IMR-90 (cell line): ENCODE measurements at regions not wholly inside any gene's neighbourhood (a gene's known extent, or its start where the extent isn't known, plus 50 kb on each side); places are given as distances from the start of the nearest gene placed in this dataset.
A peak's percentile ranks its signal among the peaks of the same experiment; 100 is the strongest.

Experiments
- ATAC-seq: fragments of 200-7000 bp; cut with Tn5 transposase; 2 replicates; pipeline ENCODE4 v1.9.1; 2020; ENCODE audit warnings: low read depth, mild to moderate bottlenecking, moderate library complexity
- BruUV-seq: library from RNA; stranded (reverse); fragments of 400-500 nt; replicated peaks from 2 replicates; lab custom pipeline; 2021; lab: Mats Ljungman, UMichigan
- CTCF ChIA-PET: fragments of 300-600 bp; formaldehyde crosslinking; extraction: SDS; loops from one replicate; lab custom pipeline; 2021; ENCODE audit warnings: antibody characterized with exemption; lab: Yijun Ruan, JAX
- POLR2A ChIA-PET: fragments of 300-600 bp; sonication (Branson Sonifier 250); formaldehyde crosslinking; loops from one replicate; lab custom pipeline; 2022; ENCODE audit warnings: antibody characterized with exemption; ENCODE audit not compliant: unreplicated experiment; lab: Charles Lee
- DNase-seq: peaks from one replicate; pipeline ENCODE4 v3.0.0; 2013
- H2AFZ ChIP-seq: replicated peaks from 2 replicates; pipeline ENCODE3; 2013; ENCODE audit warnings: low read length, mild to moderate bottlenecking; ENCODE audit not compliant: poor library complexity
- H2AK5ac ChIP-seq: 2 replicates; pipeline ENCODE4 v1.6.1; 2013; ENCODE audit warnings: low read depth, low read length, inconsistent platforms
- H2AK9ac ChIP-seq: replicated peaks from 2 replicates; pipeline ENCODE3; 2013; ENCODE audit warnings: mild to moderate bottlenecking, low read depth, low read length, moderate library complexity; ENCODE audit not compliant: poor library complexity
- H2BK120ac ChIP-seq: 2 replicates; pipeline ENCODE4 v1.6.1; 2013; ENCODE audit warnings: low read depth, low read length, inconsistent platforms
- H2BK15ac ChIP-seq: 3 replicates; pipeline ENCODE4 v1.6.1; 2013; ENCODE audit warnings: low read depth, low read length, inconsistent platforms
- H2BK20ac ChIP-seq: 2 replicates; pipeline ENCODE4 v1.6.1; 2013; ENCODE audit warnings: low read depth, mild to moderate bottlenecking, inconsistent platforms, low read length, moderate library complexity
- H2BK5ac ChIP-seq: 2 replicates; pipeline ENCODE4 v1.6.1; 2013; ENCODE audit warnings: mild to moderate bottlenecking, low read depth, low read length, inconsistent platforms; ENCODE audit not compliant: poor library complexity, severe bottlenecking
- H3K14ac ChIP-seq: replicated peaks from 2 replicates; pipeline ENCODE4 v1.6.1; 2013; ENCODE audit warnings: low read depth, low read length, inconsistent platforms
- H3K18ac ChIP-seq: 2 replicates; pipeline ENCODE4 v1.6.1; 2013; ENCODE audit warnings: low read depth, low read length, control low read depth
- H3K23ac ChIP-seq: 2 replicates; pipeline ENCODE4 v1.6.1; 2013; ENCODE audit warnings: low read depth, low read length, inconsistent platforms
- H3K27ac ChIP-seq: 2 replicates; pipeline ENCODE4 v1.5.1; 2013; ENCODE audit warnings: mild to moderate bottlenecking, control low read depth, low read length; ENCODE audit not compliant: insufficient read depth
- H3K27me3 ChIP-seq: 2 replicates; pipeline ENCODE4 v1.6.1; 2013; ENCODE audit warnings: low read length; ENCODE audit not compliant: control insufficient read depth, insufficient read depth
- H3K36me3 ChIP-seq: 2 replicates; pipeline ENCODE4 v1.6.1; 2013; ENCODE audit warnings: low read length, mixed read lengths; ENCODE audit not compliant: control insufficient read depth, insufficient read depth
- H3K4ac ChIP-seq: 2 replicates; pipeline ENCODE4 v1.6.1; 2013; ENCODE audit warnings: low read depth, low read length, inconsistent platforms
- H3K4me1 ChIP-seq: 2 replicates; pipeline ENCODE4 v1.6.1; 2013; ENCODE audit warnings: low read length, mixed read lengths; ENCODE audit not compliant: control insufficient read depth, insufficient read depth
- H3K4me2 ChIP-seq: 2 replicates; pipeline ENCODE4 v1.6.1; 2013; ENCODE audit warnings: low read depth, mild to moderate bottlenecking, control low read depth, low read length, moderate library complexity
- H3K4me3 ChIP-seq: 2 replicates; pipeline ENCODE4 v1.5.1; 2013; ENCODE audit warnings: low read depth, mild to moderate bottlenecking, control low read depth, low read length, moderate library complexity; ENCODE audit not compliant: insufficient read depth
- H3K56ac ChIP-seq: 2 replicates; pipeline ENCODE4 v1.6.1; 2013; ENCODE audit warnings: low read length, inconsistent platforms; ENCODE audit not compliant: insufficient read depth; ENCODE audit errors: extremely low read depth
- H3K79me1 ChIP-seq, 2 experiments: 2 replicates each; pipeline ENCODE4 v1.6.1; 2013; ENCODE audit warnings: low read length in 2 of 2, inconsistent platforms in 1 of 2, low read depth in 1 of 2
- H3K9ac ChIP-seq: 2 replicates; pipeline ENCODE4 v1.6.1; 2013; ENCODE audit warnings: low read depth, low read length, control low read depth
- H3K9me1 ChIP-seq: 2 replicates; pipeline ENCODE4 v1.6.1; 2013; ENCODE audit warnings: low read length, inconsistent platforms; ENCODE audit not compliant: insufficient read depth
- H3K9me3 ChIP-seq: 2 replicates; pipeline ENCODE4 v1.6.1; 2013; ENCODE audit warnings: low read length; ENCODE audit not compliant: control insufficient read depth, insufficient read depth
- H4K20me1 ChIP-seq: 2 replicates; pipeline ENCODE4 v1.6.1; 2013; ENCODE audit warnings: low read length, inconsistent platforms; ENCODE audit not compliant: insufficient read depth
- H4K5ac ChIP-seq: 2 replicates; pipeline ENCODE4 v1.6.1; 2013; ENCODE audit warnings: mild to moderate bottlenecking, low read depth, low read length, control low read depth
- H4K8ac ChIP-seq, 2 experiments: 2 replicates each; pipeline ENCODE4 v1.6.1; 2013; ENCODE audit warnings: low read depth in 2 of 2, low read length in 2 of 2, control low read depth in 1 of 2, inconsistent platforms in 1 of 2
- H4K91ac ChIP-seq: 2 replicates; pipeline ENCODE4 v1.6.1; 2013; ENCODE audit warnings: low read depth, low read length, inconsistent platforms; ENCODE audit not compliant: insufficient read depth
- MAFK ChIP-seq: IDR thresholded peaks from 2 replicates; pipeline ENCODE4 v1.6.1; 2012; ENCODE audit warnings: low read depth, low read length, improper control_type of control experiment
- MXI1 ChIP-seq: IDR thresholded peaks from 2 replicates; pipeline ENCODE4 v1.6.1; 2012; ENCODE audit warnings: low read depth, mild to moderate bottlenecking, low read length, moderate library complexity, borderline replicate concordance
- NFE2L2 ChIP-seq: fragments of 150-350 bp; IDR thresholded peaks from 2 replicates; pipeline ENCODE4 v1.6.1; 2016; ENCODE audit warnings: low read depth, mild to moderate bottlenecking, low read length
- RAD21 ChIP-seq: IDR thresholded peaks from 2 replicates; pipeline ENCODE4 v1.6.1; 2012; ENCODE audit warnings: low read length, improper control_type of control experiment
- WGBS, 2 experiments: methylation state at CpG; one replicate each; pipeline versions ENCODE4 v1.1.5 to v1.1.7; 2013; ENCODE audit warnings: missing lambda C conversion rate in 2 of 2; ENCODE audit not compliant: insufficient read length in 1 of 2; ENCODE audit errors: extremely low coverage in 2 of 2; 5-methylcytosine and 5-hydroxymethylcytosine counted together
- dilution Hi-C: fragments of 300-500 bp; cut with HindIII; formaldehyde crosslinking; loops from one replicate; pipeline ENCODE4 v1.14.3; 2018; ENCODE audit warnings: low sequenced_read_pairs; ENCODE audit not compliant: unreplicated experiment
- in situ Hi-C: fragments of 300-500 bp; cut with MboI; formaldehyde crosslinking; loops from 3 replicates; pipeline ENCODE4 v1.14.3; 2019; ENCODE audit warnings: low sequenced_read_pairs, inconsistent platforms, mixed read lengths
- intact Hi-C: fragments of 100-400 bp; cut with micrococcal nuclease; formaldehyde crosslinking; loops from 2 replicates; pipeline ENCODE4 v1.10.0; 2022

- POLR2A ChIA-PET: no interaction called here
- no TSS peak for BruUV-seq
- Histone ChIP-seq H3K9me3 (no peaks in the 10 kb centered on the region), H2BK120ac (no peak overlapping the region), H2BK15ac (no peak overlapping the region; the same call in 2 of the 3 replicates), H3K23ac (no peak overlapping the region), H3K27me3 (no peaks in the 10 kb centered on the region), H2AK5ac (no peak overlapping the region; the same call in 1 of the 2 replicates), H3K4ac (no peak overlapping the region), H2AFZ (no peak overlapping the region), H3K9ac (no peak overlapping the region), H3K36me3 (no peaks in the 10 kb centered on the region), H2AK9ac (no peak overlapping the region), H3K18ac (peak overlapping the region; percentile 88), H3K14ac (no peak overlapping the region), H3K4me2 (no peak overlapping the region), H4K91ac (0 out of 2 replicates have a peak overlapping the region, but pooled peaks have one; percentile 8), H2BK5ac (no peak overlapping the region), H3K79me1 (no peaks in the 10 kb centered on the region), H2BK20ac (no peak overlapping the region), H4K5ac (peak overlapping the region; percentile 63; the same call in 1 of the 2 replicates), H3K4me1 (no peaks in the 10 kb centered on the region), H3K4me3 (no peak overlapping the region), H4K20me1 (no peaks in the 10 kb centered on the region), H3K27ac (no peak overlapping the region), H3K9me1 (no peaks in the 10 kb centered on the region), H3K56ac (no peak overlapping the region), H4K8ac (no peak overlapping the region)
- no CpG with 5 or more reads among the region's 2 CpGs for WGBS, 2 experiments
- intact Hi-C loops: no loop called here
- DNase-seq (no peak), ATAC-seq (no peak)
- CTCF ChIA-PET: no interaction called here
- TF ChIP-seq NFE2L2 (no peak), RAD21 (no peak), MAFK (peak; percentile 30), MXI1 (no peak)
- in situ Hi-C loops: no loop called here
- dilution Hi-C loops: no loop called here
These were observed 425.1 kb upstream of the ADAMTS5 start for GRCh38 chr21:27391990-27392389.
